ENCODE measurements at regions not wholly inside any gene's neighbourhood (a gene's known extent, or its start where the extent isn't known, plus 50 kb on each side); places are given as distances from the start of the nearest gene placed in this dataset.

- TF ChIP-seq CTCF (IDR thresholded peaks at IDR 0.05; ENCODE audit: insufficient read depth, low read depth, low read length): no peak
- no peak for TF ChIP-seq EZH2 (IDR thresholded peaks at IDR 0.05; ENCODE audit: insufficient read depth, low read length)
Measured at GRCh38 chr10:3911241-3911640, 126.2 kb upstream of the KLF6 start.
